Heart right ventricle (tissue), 16 donors: ENCODE measurements at regions not wholly inside any gene's neighbourhood (a gene's known extent, or its start where the extent isn't known, plus 50 kb on each side); places are given as distances from the start of the nearest gene placed in this dataset.

Experiments
- ATAC-seq, 8 donors: fragments of 200-7000 bp; cut with Tn5 transposase; one replicate each; pipeline ENCODE4 v1.9.1; 2020; ENCODE audit warnings: mild to moderate bottlenecking in 8 of 8, moderate library complexity in 8 of 8, moderate number of reproducible peaks in 1 of 8
- DNase-seq, 2 donors: peaks; one replicate each; pipeline ENCODE4 v3.0.0-alpha.2; 2020
- H3K27ac ChIP-seq, 10 donors: fragments of 200-600 bp; sonication (generic) in 2 of 10; one replicate each; pipeline versions ENCODE4 v1.5.0 to v1.8.0; 2020 to 2022; ENCODE audit warnings: mild to moderate bottlenecking in 3 of 10
- H3K27me3 ChIP-seq, 7 donors: fragments of 200-600 bp; one replicate each; pipeline ENCODE4 v1.8.0; 2021 to 2022; ENCODE audit warnings: mild to moderate bottlenecking in 2 of 7
- H3K36me3 ChIP-seq, 9 donors: fragments of 200-600 bp; sonication (generic) in 1 of 9; one replicate each; pipeline versions ENCODE4 v1.5.0 to v1.8.0; 2020 to 2022; ENCODE audit warnings: mild to moderate bottlenecking in 2 of 9
- H3K4me1 ChIP-seq, 9 donors: fragments of 200-600 bp; sonication (generic) in 1 of 9; one replicate each; pipeline versions ENCODE4 v1.5.0 to v1.8.0; 2020 to 2022; ENCODE audit warnings: mild to moderate bottlenecking in 4 of 9
- H3K4me3 ChIP-seq, 10 donors: fragments of 200-600 bp; sonication (generic) in 2 of 10; one replicate each; pipeline versions ENCODE4 v1.5.0 to v1.8.0; 2020 to 2022; ENCODE audit warnings: mild to moderate bottlenecking in 7 of 10, moderate library complexity in 2 of 10
- H3K9me3 ChIP-seq, 11 donors: fragments of 200-600 bp in 10 of 11; sonication (generic) in 2 of 11; one replicate each; pipeline versions ENCODE4 v1.5.0 to v1.8.0; 2013 to 2022; ENCODE audit warnings: mild to moderate bottlenecking in 2 of 11, control low read depth in 1 of 11, moderate library complexity in 1 of 11
- WGBS, 2 donors: extraction: QIAGEN DNeasy Blood & Tissue Kit; methylation state at CpG; one replicate each; pipeline ENCODE4 v1.1.7; 2013; ENCODE audit warnings: inconsistent platforms in 1 of 2; 5-methylcytosine and 5-hydroxymethylcytosine counted together
- intact Hi-C, 10 donors: fragments of 100-400 bp; cut with DNase I; formaldehyde crosslinking; loops; one replicate each; pipeline versions ENCODE4 v1.11.1 to v1.14.2; 2022
- TF ChIP-seq, protein P1 (sequence below), 9 donors: fragments of 200-600 bp; sonication (generic) in 2 of 9; IDR thresholded peaks; one replicate each; pipeline versions ENCODE4 v1.5.0 to v1.8.0; 2021 to 2022; ENCODE audit warnings: antibody characterized with exemption in 9 of 9, mild to moderate bottlenecking in 5 of 9, moderate library complexity in 1 of 9
- donor health status: Arrhythmogenic right ventricular cardiomyopathy.
- donor health status: ischemic (EF 13 %, LVEDD 7.1; RV severe dilation, severe dysfunction).
- donor health status: healthy with polysubstance abuse.
- donor health status: DM: no; HTN: yes; CAD: no.
- donor health status: DM: no; HTN: no; CAD: no.
- donor health status: ischemic (EF 25% LVEDD 6.9; RV normal size, moderate dysfunction).
- donor health status: ischemic (EF 25% LVEDD 5.7; RV mildly dilated, moderate dysfunction).
- donor health status: healthy.
- donor health status: DM: yes; HTN: yes; CAD: no.
- donor health status: Ischemic cardiomyopathy.
- donor health status: ischemic (EF 35%, LVEDD 5.7; RV mildly dilated, moderate dysfunction).
- donor health status: nonischemic (EF 11% LVEDD 7.7; RV severe dilation, severe dysfunction).
- donor health status: DM: yes; HTN: yes; CAD: no.
- donor health status: PGD.
- donor health status: ischemic (EF 29% LVEDD 5.4; RV normal size, mild dysfunction).
- donor health status: nonischemic (EF 23%, LVEDD 6.1; RV moderate dilation, normal function).

DNA sequence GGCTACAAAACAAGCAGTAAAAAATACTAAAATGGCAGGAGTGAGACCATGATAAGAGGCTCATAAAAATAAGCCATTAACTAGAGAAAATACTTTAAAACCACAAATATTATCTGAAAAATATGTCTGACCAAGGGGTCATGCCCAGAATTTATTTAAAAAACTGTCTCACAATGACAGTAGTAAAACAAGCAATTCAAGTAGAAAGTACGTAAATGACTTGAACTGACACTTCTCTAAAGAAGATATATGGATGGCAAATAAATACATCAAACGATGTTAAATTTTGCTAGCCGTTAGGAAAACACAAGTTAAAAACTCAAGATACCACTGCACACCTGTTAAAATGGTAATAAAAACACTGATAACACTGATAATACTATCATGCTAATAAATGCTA lies 353.9 kb upstream of the GRAMD2B start:
- no peaks in the 10 kb centered on the region for H3K4me1 ChIP-seq
- H3K4me3 ChIP-seq: no peak overlapping the region
- 85 to 94% methylated on average over 3 of the region's 3 CpGs for WGBS, 2 donors
- DNase-seq (no peak), ATAC-seq (no peak)
- TF ChIP-seq, protein P1, sequence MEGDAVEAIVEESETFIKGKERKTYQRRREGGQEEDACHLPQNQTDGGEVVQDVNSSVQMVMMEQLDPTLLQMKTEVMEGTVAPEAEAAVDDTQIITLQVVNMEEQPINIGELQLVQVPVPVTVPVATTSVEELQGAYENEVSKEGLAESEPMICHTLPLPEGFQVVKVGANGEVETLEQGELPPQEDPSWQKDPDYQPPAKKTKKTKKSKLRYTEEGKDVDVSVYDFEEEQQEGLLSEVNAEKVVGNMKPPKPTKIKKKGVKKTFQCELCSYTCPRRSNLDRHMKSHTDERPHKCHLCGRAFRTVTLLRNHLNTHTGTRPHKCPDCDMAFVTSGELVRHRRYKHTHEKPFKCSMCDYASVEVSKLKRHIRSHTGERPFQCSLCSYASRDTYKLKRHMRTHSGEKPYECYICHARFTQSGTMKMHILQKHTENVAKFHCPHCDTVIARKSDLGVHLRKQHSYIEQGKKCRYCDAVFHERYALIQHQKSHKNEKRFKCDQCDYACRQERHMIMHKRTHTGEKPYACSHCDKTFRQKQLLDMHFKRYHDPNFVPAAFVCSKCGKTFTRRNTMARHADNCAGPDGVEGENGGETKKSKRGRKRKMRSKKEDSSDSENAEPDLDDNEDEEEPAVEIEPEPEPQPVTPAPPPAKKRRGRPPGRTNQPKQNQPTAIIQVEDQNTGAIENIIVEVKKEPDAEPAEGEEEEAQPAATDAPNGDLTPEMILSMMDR (IDR thresholded peaks at IDR 0.05): no peak
- H3K27ac ChIP-seq: no peak overlapping the region
- intact Hi-C loops: no loop called here
- H3K9me3 ChIP-seq: peaks cover 0 to 28% (median 8%) of the 10 kb centered on the region in 11 donors
- H3K27me3 ChIP-seq: no peaks in the 10 kb centered on the region
- H3K36me3 ChIP-seq: no peaks in the 10 kb centered on the region

DNA sequence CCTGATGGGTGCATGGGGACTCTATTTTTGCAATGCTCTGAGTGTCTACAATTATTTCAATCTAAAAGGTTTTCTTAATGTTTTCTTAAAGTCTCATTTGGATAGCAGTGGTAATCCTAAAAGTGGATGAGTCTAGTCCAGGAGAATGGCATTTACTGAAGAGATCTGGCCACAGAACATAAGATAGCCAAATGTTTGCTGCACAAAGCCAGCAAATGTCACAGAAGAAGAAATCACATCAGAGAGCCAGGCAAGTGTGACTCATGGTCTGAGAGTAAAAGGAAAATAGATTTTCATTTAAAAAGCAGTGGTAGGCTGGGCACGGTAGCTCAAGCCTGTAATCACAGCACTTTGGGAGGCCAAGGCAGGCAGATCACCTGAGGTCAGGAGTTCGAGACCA lies 352.7 kb upstream of the GRAMD2B start:
- DNase-seq: no peak
- ATAC-seq: no peak

DNA sequence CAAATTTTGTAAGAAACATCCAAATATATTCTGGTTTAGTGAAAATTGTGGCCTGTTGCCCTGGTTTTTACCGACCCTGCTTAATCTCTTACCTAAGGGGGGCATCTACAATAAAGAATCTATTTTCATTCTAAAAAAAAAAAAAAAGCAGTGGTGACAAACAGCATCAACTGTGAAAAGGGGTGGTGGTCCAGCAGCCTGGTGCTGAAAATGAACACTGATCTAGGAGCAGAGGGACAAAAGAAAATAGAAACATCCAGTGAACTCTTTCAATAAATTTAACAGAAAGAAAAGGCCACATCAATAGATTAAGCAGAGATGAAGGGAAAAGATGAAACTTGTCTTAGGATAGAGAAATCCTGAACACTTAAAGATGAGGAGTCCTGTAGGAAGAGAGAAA lies 348.7 kb upstream of the GRAMD2B start:
- 82 to 100% methylated on average over 1 of the region's 1 CpG for WGBS, 2 donors
- Histone ChIP-seq H3K36me3 (no peaks in the 10 kb centered on the region), H3K27ac (no peak overlapping the region), H3K4me1 (no peaks in the 10 kb centered on the region), H3K27me3 (no peaks in the 10 kb centered on the region), H3K9me3 (peaks cover 0 to 28% (median 8%) of the 10 kb centered on the region in 11 donors), H3K4me3 (no peak overlapping the region)
- ATAC-seq (no peak), DNase-seq (no peak)
- TF ChIP-seq, protein P1 (IDR thresholded peaks at IDR 0.05): no peak
- intact Hi-C loops: no loop called here

More for the DNA sequence above, 352.7 kb upstream of the GRAMD2B start:
- Histone ChIP-seq H3K4me3 (no peak overlapping the region), H3K4me1 (no peaks in the 10 kb centered on the region), H3K9me3 (peaks cover 0 to 28% (median 8%) of the 10 kb centered on the region in 11 donors), H3K36me3 (no peaks in the 10 kb centered on the region), H3K27ac (no peak overlapping the region), H3K27me3 (no peaks in the 10 kb centered on the region)
- intact Hi-C loops: no loop called here
- WGBS, 2 donors: 78 to 95% methylated on average over 2 of the region's 2 CpGs
- TF ChIP-seq, protein P1 (IDR thresholded peaks at IDR 0.05): no peak

DNA sequence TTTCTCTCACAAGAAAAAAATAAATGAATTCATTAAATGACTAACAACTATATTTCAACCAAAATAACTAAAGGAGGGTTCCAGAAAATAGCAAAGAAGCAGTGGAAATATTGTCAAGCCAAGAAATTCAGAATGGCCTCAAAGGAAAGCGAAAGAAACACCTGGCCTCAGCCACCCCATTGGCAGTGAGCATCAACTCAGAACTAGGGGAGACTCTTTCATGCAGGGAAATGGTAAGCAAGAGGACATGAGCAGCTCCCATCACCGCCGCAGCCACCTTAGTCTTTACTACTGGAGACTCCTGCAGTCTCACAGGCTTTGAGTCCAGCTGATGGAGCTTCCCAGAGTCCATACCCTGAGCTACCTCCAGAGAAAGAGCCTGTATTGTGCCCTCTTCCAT lies 343.9 kb upstream of the GRAMD2B start:
- Histone ChIP-seq H3K27ac (no peak overlapping the region), H3K27me3 (no peaks in the 10 kb centered on the region), H3K4me3 (no peak overlapping the region), H3K4me1 (no peaks in the 10 kb centered on the region), H3K36me3 (no peaks in the 10 kb centered on the region), H3K9me3 (peaks cover 0 to 40% (median 9%) of the 10 kb centered on the region in 11 donors)
- ATAC-seq (no peak), DNase-seq (no peak)
- 30 to 34% methylated on average over 3 of the region's 3 CpGs for WGBS, 2 donors
- intact Hi-C loops: no loop called here
- TF ChIP-seq, protein P1 (IDR thresholded peaks at IDR 0.05): no peak
